Neural cell (in vitro differentiated cells): ENCODE measurements at regions not wholly inside any gene's neighbourhood (a gene's known extent, or its start where the extent isn't known, plus 50 kb on each side); places are given as distances from the start of the nearest gene placed in this dataset.

Experiments
- EP300 ChIP-seq: fragments of 450-650 bp; conservative IDR thresholded peaks from 2 replicates; pipeline ENCODE4 v1.6.1; 2014; ENCODE audit warnings: antibody characterized with exemption, mild to moderate bottlenecking, moderate library complexity; ENCODE audit not compliant: poor library complexity, severe bottlenecking
- EZH2 ChIP-seq: fragments of 200-600, 300-800 bp; shearing (Covaris generic), sonication (generic); IDR thresholded peaks from 2 replicates; pipeline ENCODE4 v1.6.1; 2014; ENCODE audit warnings: antibody characterized with exemption, low read length, borderline replicate concordance, mild to moderate bottlenecking; ENCODE audit not compliant: insufficient read depth, poor library complexity, severe bottlenecking
- MXI1 ChIP-seq: fragments of 450-650 bp; conservative IDR thresholded peaks from 2 replicates; pipeline ENCODE4 v1.6.1; 2014; ENCODE audit warnings: antibody characterized with exemption, mild to moderate bottlenecking; ENCODE audit not compliant: poor library complexity, severe bottlenecking
- POLR2AphosphoS5 ChIP-seq: IDR thresholded peaks from 2 replicates; pipeline ENCODE4 v1.6.1; 2012
- RAD21 ChIP-seq: fragments of 450-650 bp; conservative IDR thresholded peaks from 2 replicates; pipeline ENCODE4 v1.6.1; 2014; ENCODE audit warnings: antibody characterized with exemption, mild to moderate bottlenecking, moderate library complexity
- REST ChIP-seq: IDR thresholded peaks from 2 replicates; pipeline ENCODE4 v1.6.1; 2012; ENCODE audit warnings: borderline replicate concordance
- TF ChIP-seq, protein P1 (sequence below): fragments of 450-650 bp; IDR thresholded peaks from 2 replicates; pipeline ENCODE4 v1.5.1; 2014; ENCODE audit warnings: antibody characterized with exemption, mild to moderate bottlenecking, moderate library complexity; ENCODE audit not compliant: poor library complexity, severe bottlenecking

GRCh38 chr2:21489080-21489479 lies 365.3 kb downstream of the TDRD15 start:
- TF ChIP-seq EP300 (no peak), EZH2 (no peak), REST (no peak), MXI1 (no peak), RAD21 (no peak), POLR2AphosphoS5 (no peak)
- TF ChIP-seq, protein P1, sequence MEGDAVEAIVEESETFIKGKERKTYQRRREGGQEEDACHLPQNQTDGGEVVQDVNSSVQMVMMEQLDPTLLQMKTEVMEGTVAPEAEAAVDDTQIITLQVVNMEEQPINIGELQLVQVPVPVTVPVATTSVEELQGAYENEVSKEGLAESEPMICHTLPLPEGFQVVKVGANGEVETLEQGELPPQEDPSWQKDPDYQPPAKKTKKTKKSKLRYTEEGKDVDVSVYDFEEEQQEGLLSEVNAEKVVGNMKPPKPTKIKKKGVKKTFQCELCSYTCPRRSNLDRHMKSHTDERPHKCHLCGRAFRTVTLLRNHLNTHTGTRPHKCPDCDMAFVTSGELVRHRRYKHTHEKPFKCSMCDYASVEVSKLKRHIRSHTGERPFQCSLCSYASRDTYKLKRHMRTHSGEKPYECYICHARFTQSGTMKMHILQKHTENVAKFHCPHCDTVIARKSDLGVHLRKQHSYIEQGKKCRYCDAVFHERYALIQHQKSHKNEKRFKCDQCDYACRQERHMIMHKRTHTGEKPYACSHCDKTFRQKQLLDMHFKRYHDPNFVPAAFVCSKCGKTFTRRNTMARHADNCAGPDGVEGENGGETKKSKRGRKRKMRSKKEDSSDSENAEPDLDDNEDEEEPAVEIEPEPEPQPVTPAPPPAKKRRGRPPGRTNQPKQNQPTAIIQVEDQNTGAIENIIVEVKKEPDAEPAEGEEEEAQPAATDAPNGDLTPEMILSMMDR, result no peak
